ENCODE measurements at regions not wholly inside any gene's neighbourhood (a gene's known extent, or its start where the extent isn't known, plus 50 kb on each side); places are given as distances from the start of the nearest gene placed in this dataset.

- Mint-ChIP-seq H3K27me3 (peaks cover 13% of the 10 kb centered on the region), H3K27ac (no peak overlapping the region), H3K9me3 (no peaks in the 10 kb centered on the region), H3K4me3 (no peak overlapping the region), H3K4me1 (ENCODE audit: unreplicated experiment) (peaks cover 24% of the 10 kb centered on the region), H3K36me3 (no peaks in the 10 kb centered on the region)
- TF ChIP-seq CTCF (conservative IDR thresholded peaks at IDR 0.05): no peak
- no peak for DNase-seq (ENCODE audit: extremely low spot score, unreplicated experiment)
Observed at GRCh38 chr16:17947637-17948036, 388.9 kb downstream of the NPIPA8 start.

GRCh38 chr16:17947165-17947564 lies 389.4 kb downstream of the NPIPA8 start:
- Mint-ChIP-seq H3K27me3 (peaks cover 11% of the 10 kb centered on the region), H3K27ac (no peak overlapping the region), H3K9me3 (no peaks in the 10 kb centered on the region), H3K4me1 (ENCODE audit: unreplicated experiment) (peaks cover 24% of the 10 kb centered on the region), H3K4me3 (no peak overlapping the region), H3K36me3 (no peaks in the 10 kb centered on the region)
- TF ChIP-seq CTCF (conservative IDR thresholded peaks at IDR 0.05): no peak
- DNase-seq (ENCODE audit: extremely low spot score, unreplicated experiment): no peak

GRCh38 chr16:17945080-17945601 lies 391.4 kb downstream of the NPIPA8 start:
- Mint-ChIP-seq H3K36me3 (no peaks in the 10 kb centered on the region), H3K4me3 (no peak overlapping the region), H3K9me3 (no peaks in the 10 kb centered on the region), H3K27ac (no peak overlapping the region), H3K27me3 (peaks cover 5% of the 10 kb centered on the region), H3K4me1 (ENCODE audit: unreplicated experiment) (peaks cover 29% of the 10 kb centered on the region)
- DNase-seq (ENCODE audit: extremely low spot score, unreplicated experiment): no peak
- TF ChIP-seq CTCF (conservative IDR thresholded peaks at IDR 0.05): no peak

- H3K36me3 Mint-ChIP-seq: no peaks in the 10 kb centered on the region
- TF ChIP-seq CTCF (conservative IDR thresholded peaks at IDR 0.05): no peak
- H3K9me3 Mint-ChIP-seq: no peaks in the 10 kb centered on the region
- no peak overlapping the region for H3K4me3 Mint-ChIP-seq
- H3K27ac Mint-ChIP-seq: no peak overlapping the region
- no peak for DNase-seq (ENCODE audit: extremely low spot score, unreplicated experiment)
- H3K4me1 Mint-ChIP-seq (ENCODE audit: unreplicated experiment): peaks cover 21% of the 10 kb centered on the region
- peaks cover 5% of the 10 kb centered on the region for H3K27me3 Mint-ChIP-seq
Observed at GRCh38 chr16:17944345-17944744, 392.2 kb downstream of the NPIPA8 start.

GRCh38 chr16:17942067-17942466 lies 394.5 kb downstream of the NPIPA8 start:
- Mint-ChIP-seq H3K4me1 (ENCODE audit: unreplicated experiment) (peaks cover 21% of the 10 kb centered on the region), H3K27me3 (peaks cover 5% of the 10 kb centered on the region), H3K4me3 (no peak overlapping the region), H3K9me3 (no peaks in the 10 kb centered on the region), H3K27ac (no peak overlapping the region), H3K36me3 (no peaks in the 10 kb centered on the region)
- no peak for TF ChIP-seq CTCF (conservative IDR thresholded peaks at IDR 0.05)
- no peak for DNase-seq (ENCODE audit: extremely low spot score, unreplicated experiment)

Data from type B pancreatic cell (in vitro differentiated cells).